ENCODE measurements at regions not wholly inside any gene's neighbourhood (a gene's known extent, or its start where the extent isn't known, plus 50 kb on each side); places are given as distances from the start of the nearest gene placed in this dataset.

GRCh38 chr5:130896636-130897035 lies 268.4 kb downstream of the HINT1 start:
- Histone ChIP-seq H3K9ac (ENCODE audit: extremely low read depth, insufficient read length, low read length) (no peak overlapping the region), H2BK5ac (ENCODE audit: insufficient read length, low read length) (no peak overlapping the region), H3K18ac (ENCODE audit: insufficient read length, low read depth, low read length) (no peak overlapping the region), H2BK20ac (ENCODE audit: low read depth, low read length, poor library complexity, severe bottlenecking) (no peak overlapping the region), H3K23ac (ENCODE audit: insufficient read length, low read depth, low read length) (no peak overlapping the region), H3T11ph (ENCODE audit: low read length) (no peak overlapping the region), H3K23me2 (ENCODE audit: insufficient read length, low read depth, low read length, poor library complexity, severe bottlenecking) (no peaks in the 10 kb centered on the region), H3K4me1 (ENCODE audit: insufficient read depth, low read length) (no peaks in the 10 kb centered on the region), H2AK5ac (ENCODE audit: insufficient read length, low read length) (no peak overlapping the region), H3K79me1 (ENCODE audit: insufficient read depth, low read depth, low read length, poor library complexity, severe bottlenecking) (no peaks in the 10 kb centered on the region), H2AFZ (ENCODE audit: low read length) (no peak overlapping the region), H3K4me2 (ENCODE audit: insufficient read depth, insufficient read length, low read length) (no peak overlapping the region), H3K14ac (ENCODE audit: insufficient read depth, low read length) (no peak overlapping the region), H3K4ac (ENCODE audit: low read depth, low read length) (no peak overlapping the region), H2BK12ac (ENCODE audit: insufficient read length, low read depth, low read length) (no peak overlapping the region), H3K27me3 (ENCODE audit: insufficient read depth, low read length) (no peaks in the 10 kb centered on the region), H3K56ac (ENCODE audit: insufficient read length, low read depth, low read length) (no peak overlapping the region), H4K5ac (ENCODE audit: insufficient read length, low read depth, low read length) (no peak overlapping the region), H3K79me2 (ENCODE audit: insufficient read depth, low read length) (no peaks in the 10 kb centered on the region), H3K27ac (ENCODE audit: insufficient read length, low read depth, low read length) (no peak overlapping the region), H3K9me3 (ENCODE audit: control insufficient read depth, low read depth, low read length) (no peaks in the 10 kb centered on the region), H4K8ac (replicated peaks; ENCODE audit: insufficient read length, low read depth, low read length) (no peak overlapping the region), H4K91ac (ENCODE audit: insufficient read length, low read depth, low read length) (no peak overlapping the region), H2BK15ac (ENCODE audit: low read depth, low read length) (no peak overlapping the region), H4K20me1 (ENCODE audit: control insufficient read depth, insufficient read depth, insufficient read length) (no peaks in the 10 kb centered on the region), H2BK120ac (ENCODE audit: low read depth, low read length, poor library complexity, severe bottlenecking) (no peak overlapping the region)
- peaks cover 16 to 19% of the 10 kb centered on the region in 2 experiments for H3K9me3 Mint-ChIP-seq
- H3K4me1 Mint-ChIP-seq, result peaks cover 9 to 13% of the 10 kb centered on the region in 2 experiments
- H3K36me3 Mint-ChIP-seq (ENCODE audit: insufficient read depth in 1 of 3, low read depth in 3 of 3), result peaks cover 9 to 21% (median 11%) of the 10 kb centered on the region in 3 experiments; a peak in 6 of 7 replicates
- DNase-seq, result no peak
- TF ChIP-seq CTCF (conservative IDR thresholded peaks at IDR 0.05), result no peak
- no peak overlapping the region; a peak in 1 of 7 replicates for H3K27ac Mint-ChIP-seq
- peaks cover 6% of the 10 kb centered on the region for H3K27me3 Mint-ChIP-seq (ENCODE audit: low read depth)
- WGBS (ENCODE audit: extremely low coverage, insufficient read length, low lambda C conversion rate), result no CpG with 5 or more reads among the region's 2 CpGs
- H3K4me3 Mint-ChIP-seq, result peak overlapping the region in 1 of 2 experiments; percentile 66; a peak in 2 of 5 replicates
